Neural cell (in vitro differentiated cells): ENCODE measurements at regions not wholly inside any gene's neighbourhood (a gene's known extent, or its start where the extent isn't known, plus 50 kb on each side); places are given as distances from the start of the nearest gene placed in this dataset.

Source experiments
- H2AFZ ChIP-seq: fragments of 200-600, 300-800 bp; sonication (generic), shearing (Covaris generic); 2 replicates; pipeline ENCODE4 v1.6.0; 2014; ENCODE audit warnings: low read depth, mild to moderate bottlenecking, antibody characterized with exemption, low read length, moderate library complexity
- H3F3A ChIP-seq: fragments of 200-600 bp; shearing (Covaris generic); 2 replicates; pipeline ENCODE4 v1.6.1; 2016; ENCODE audit warnings: mild to moderate bottlenecking, moderate library complexity, mixed read lengths, antibody characterized with exemption, low read length; ENCODE audit not compliant: insufficient read depth, poor library complexity, severe bottlenecking
- H3K27ac ChIP-seq: fragments of 200-600, 300-800 bp; sonication (generic), shearing (Covaris generic); 2 replicates; pipeline ENCODE4 v1.5.1; 2014; ENCODE audit warnings: mild to moderate bottlenecking, low read length, moderate library complexity
- H3K27me3 ChIP-seq: fragments of 300-800, 200-600 bp; sonication (generic), shearing (Covaris generic); 2 replicates; pipeline ENCODE4 v1.6.0; 2014; ENCODE audit warnings: mild to moderate bottlenecking, low read depth, low read length, moderate library complexity; ENCODE audit not compliant: insufficient read depth
- H3K36me3 ChIP-seq: fragments of 300-800, 200-600 bp; sonication (generic), shearing (Covaris generic); 2 replicates; pipeline ENCODE4 v1.5.1; 2014; ENCODE audit warnings: mild to moderate bottlenecking, antibody characterized with exemption, low read length, moderate library complexity; ENCODE audit not compliant: insufficient read depth
- H3K4me2 ChIP-seq: fragments of 300-800, 200-600 bp; sonication (generic), shearing (Covaris generic); 2 replicates; pipeline ENCODE4 v1.6.0; 2014; ENCODE audit warnings: mild to moderate bottlenecking, low read length
- H3K4me3 ChIP-seq: fragments of 300-800, 200-600 bp; sonication (generic), shearing (Covaris generic); 2 replicates; pipeline ENCODE4 v1.5.1; 2014; ENCODE audit warnings: mild to moderate bottlenecking, low read length, moderate library complexity
- H3K79me2 ChIP-seq: fragments of 200-600 bp; shearing (Covaris generic); replicated peaks from 2 replicates; pipeline ENCODE4 v1.6.0; 2014; ENCODE audit warnings: mild to moderate bottlenecking, low read length, moderate library complexity; ENCODE audit not compliant: insufficient read depth
- H3K9ac ChIP-seq: fragments of 300-800, 200-600 bp; sonication (generic), shearing (Covaris generic); 2 replicates; pipeline ENCODE4 v1.6.1; 2016; ENCODE audit warnings: mild to moderate bottlenecking, low read length, mixed read lengths
- H3K9me2 ChIP-seq: fragments of 200-600 bp; shearing (Covaris generic); 2 replicates; pipeline ENCODE4 v1.6.1; 2016; ENCODE audit warnings: mild to moderate bottlenecking, low read length, mixed read lengths; ENCODE audit not compliant: insufficient read depth
- H3K9me3 ChIP-seq: fragments of 200-600, 300-800 bp; sonication (generic), shearing (Covaris generic); 2 replicates; pipeline ENCODE4 v1.6.1; 2016; ENCODE audit warnings: mild to moderate bottlenecking, mixed run types, low read length, moderate library complexity, mixed read lengths
- H4K20me1 ChIP-seq: fragments of 200-600 bp; shearing (Covaris generic); 2 replicates; pipeline ENCODE4 v1.6.1; 2016; ENCODE audit warnings: mild to moderate bottlenecking, mixed run types; ENCODE audit not compliant: insufficient read depth
- CTCF ChIP-seq: fragments of 450-650 bp; IDR thresholded peaks from 2 replicates; pipeline ENCODE4 v1.5.1; 2014; ENCODE audit warnings: antibody characterized with exemption, mild to moderate bottlenecking, moderate library complexity; ENCODE audit not compliant: poor library complexity, severe bottlenecking
- EP300 ChIP-seq: fragments of 450-650 bp; conservative IDR thresholded peaks from 2 replicates; pipeline ENCODE4 v1.6.1; 2014; ENCODE audit warnings: antibody characterized with exemption, mild to moderate bottlenecking, moderate library complexity; ENCODE audit not compliant: poor library complexity, severe bottlenecking
- EZH2 ChIP-seq: fragments of 200-600, 300-800 bp; shearing (Covaris generic), sonication (generic); IDR thresholded peaks from 2 replicates; pipeline ENCODE4 v1.6.1; 2014; ENCODE audit warnings: antibody characterized with exemption, low read length, borderline replicate concordance, mild to moderate bottlenecking; ENCODE audit not compliant: insufficient read depth, poor library complexity, severe bottlenecking
- MXI1 ChIP-seq: fragments of 450-650 bp; conservative IDR thresholded peaks from 2 replicates; pipeline ENCODE4 v1.6.1; 2014; ENCODE audit warnings: antibody characterized with exemption, mild to moderate bottlenecking; ENCODE audit not compliant: poor library complexity, severe bottlenecking
- POLR2AphosphoS5 ChIP-seq: IDR thresholded peaks from 2 replicates; pipeline ENCODE4 v1.6.1; 2012
- RAD21 ChIP-seq: fragments of 450-650 bp; conservative IDR thresholded peaks from 2 replicates; pipeline ENCODE4 v1.6.1; 2014; ENCODE audit warnings: antibody characterized with exemption, mild to moderate bottlenecking, moderate library complexity
- REST ChIP-seq: IDR thresholded peaks from 2 replicates; pipeline ENCODE4 v1.6.1; 2012; ENCODE audit warnings: borderline replicate concordance
- SMC3 ChIP-seq: fragments of 450-650 bp; conservative IDR thresholded peaks from 2 replicates; pipeline ENCODE4 v1.6.1; 2014; ENCODE audit warnings: antibody characterized with exemption, mild to moderate bottlenecking, moderate library complexity; ENCODE audit not compliant: poor library complexity
- TAF1 ChIP-seq: IDR thresholded peaks from 2 replicates; pipeline ENCODE4 v1.6.1; 2012; ENCODE audit warnings: low read depth

GRCh38 chr6:82015043-82015442 lies 232.5 kb downstream of the IBTK start:
- Histone ChIP-seq H3K36me3 (no peaks in the 10 kb centered on the region), H3K27me3 (no peaks in the 10 kb centered on the region), H3K27ac (no peak overlapping the region), H3K9me2 (no peaks in the 10 kb centered on the region), H3K4me3 (no peak overlapping the region), H3F3A (no peaks in the 10 kb centered on the region), H4K20me1 (no peaks in the 10 kb centered on the region), H3K79me2 (no peaks in the 10 kb centered on the region), H3K9ac (no peak overlapping the region), H2AFZ (no peak overlapping the region), H3K4me2 (no peak overlapping the region), H3K9me3 (no peaks in the 10 kb centered on the region)
- no peak for TF ChIP-seq EP300
- TF ChIP-seq TAF1: no peak
- TF ChIP-seq REST: no peak
- no peak for TF ChIP-seq CTCF
- no peak for TF ChIP-seq EZH2
- TF ChIP-seq POLR2AphosphoS5: no peak
- no peak for TF ChIP-seq SMC3
- TF ChIP-seq RAD21: no peak
- no peak for TF ChIP-seq MXI1

- no peak overlapping the region for H3K27ac ChIP-seq
- no peaks in the 10 kb centered on the region for H3K9me2 ChIP-seq
- H2AFZ ChIP-seq: no peak overlapping the region
- peaks cover 4% of the 10 kb centered on the region for H3K9me3 ChIP-seq
- H3F3A ChIP-seq: no peaks in the 10 kb centered on the region
- H3K79me2 ChIP-seq: no peaks in the 10 kb centered on the region
- H3K4me2 ChIP-seq: no peak overlapping the region
- no peak overlapping the region for H3K4me3 ChIP-seq
- H4K20me1 ChIP-seq: no peaks in the 10 kb centered on the region
- no peaks in the 10 kb centered on the region for H3K27me3 ChIP-seq
- TF ChIP-seq EZH2 (no peak), CTCF (no peak), POLR2AphosphoS5 (no peak), RAD21 (no peak), MXI1 (no peak), EP300 (no peak), REST (no peak), TAF1 (no peak), SMC3 (no peak)
- H3K36me3 ChIP-seq: no peaks in the 10 kb centered on the region
- no peak overlapping the region for H3K9ac ChIP-seq
These were observed 233.7 kb downstream of the IBTK start for GRCh38 chr6:82013561-82014530.
